GM08714 (cell line): ENCODE measurements at regions not wholly inside any gene's neighbourhood (a gene's known extent, or its start where the extent isn't known, plus 50 kb on each side); places are given as distances from the start of the nearest gene placed in this dataset.

Experiments used
- H3K4me3 ChIP-seq: fragments of 200-500 bp; sonication (Bioruptor generic); 2 replicates; pipeline ENCODE4 v1.5.1; 2014; ENCODE audit warnings: mild to moderate bottlenecking, low read length, inconsistent platforms
- ZNF274 ChIP-seq: IDR thresholded peaks from 2 replicates; pipeline ENCODE4 v1.6.1; 2012; ENCODE audit warnings: mild to moderate bottlenecking, low read depth, low read length

GRCh38 chr1:221457685-221458446, 284.0 kb downstream of the DUSP10 start:
- no peak for TF ChIP-seq ZNF274
- H3K4me3 ChIP-seq, result no peak overlapping the region

GRCh38 chr1:221458447-221459156, 283.3 kb downstream of the DUSP10 start:
- no peak for TF ChIP-seq ZNF274
- H3K4me3 ChIP-seq, result no peak overlapping the region

- no peak overlapping the region for H3K4me3 ChIP-seq
- no peak for TF ChIP-seq ZNF274
Measured at GRCh38 chr1:221459558-221459957, 282.3 kb downstream of the DUSP10 start.

GRCh38 chr1:221462345-221462744, 279.5 kb downstream of the DUSP10 start:
- no peak for TF ChIP-seq ZNF274

GRCh38 chr1:221468546-221468945, 273.3 kb downstream of the DUSP10 start:
- no peak overlapping the region for H3K4me3 ChIP-seq
- no peak for TF ChIP-seq ZNF274

More at GRCh38 chr1:221462345-221462744, 279.5 kb downstream of the DUSP10 start:
- no peak overlapping the region for H3K4me3 ChIP-seq

DNA sequence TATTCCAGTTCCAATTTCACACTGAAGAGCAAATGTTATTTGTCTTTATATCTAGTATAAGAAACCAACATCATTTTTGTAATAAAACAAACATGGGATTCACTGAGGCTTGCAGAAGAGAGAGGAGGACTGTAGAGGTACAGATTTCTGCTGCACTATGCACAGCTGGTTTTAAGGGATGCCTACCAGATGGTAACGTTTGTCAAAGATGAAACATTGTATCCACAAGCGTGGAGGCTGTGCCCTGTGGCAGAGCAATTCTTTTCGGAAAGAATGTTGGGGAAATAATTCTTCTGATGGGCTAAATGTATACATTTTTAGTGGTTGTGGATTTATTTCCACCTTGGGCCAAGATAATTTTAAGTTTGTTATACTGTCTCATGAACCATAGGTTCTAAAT, 272.4 kb downstream of the DUSP10 start:
- no peak overlapping the region for H3K4me3 ChIP-seq
- no peak for TF ChIP-seq ZNF274

GRCh38 chr1:221470000-221470698, 271.7 kb downstream of the DUSP10 start:
- TF ChIP-seq ZNF274, result no peak
- H3K4me3 ChIP-seq, result no peak overlapping the region

- TF ChIP-seq ZNF274, result no peak
Measured at GRCh38 chr1:221473411-221473810, 268.5 kb downstream of the DUSP10 start.

GRCh38 chr1:221477252-221477651, 264.6 kb downstream of the DUSP10 start:
- H3K4me3 ChIP-seq, result no peak overlapping the region
- TF ChIP-seq ZNF274, result no peak

More at GRCh38 chr1:221473411-221473810, 268.5 kb downstream of the DUSP10 start:
- no peak overlapping the region for H3K4me3 ChIP-seq

DNA sequence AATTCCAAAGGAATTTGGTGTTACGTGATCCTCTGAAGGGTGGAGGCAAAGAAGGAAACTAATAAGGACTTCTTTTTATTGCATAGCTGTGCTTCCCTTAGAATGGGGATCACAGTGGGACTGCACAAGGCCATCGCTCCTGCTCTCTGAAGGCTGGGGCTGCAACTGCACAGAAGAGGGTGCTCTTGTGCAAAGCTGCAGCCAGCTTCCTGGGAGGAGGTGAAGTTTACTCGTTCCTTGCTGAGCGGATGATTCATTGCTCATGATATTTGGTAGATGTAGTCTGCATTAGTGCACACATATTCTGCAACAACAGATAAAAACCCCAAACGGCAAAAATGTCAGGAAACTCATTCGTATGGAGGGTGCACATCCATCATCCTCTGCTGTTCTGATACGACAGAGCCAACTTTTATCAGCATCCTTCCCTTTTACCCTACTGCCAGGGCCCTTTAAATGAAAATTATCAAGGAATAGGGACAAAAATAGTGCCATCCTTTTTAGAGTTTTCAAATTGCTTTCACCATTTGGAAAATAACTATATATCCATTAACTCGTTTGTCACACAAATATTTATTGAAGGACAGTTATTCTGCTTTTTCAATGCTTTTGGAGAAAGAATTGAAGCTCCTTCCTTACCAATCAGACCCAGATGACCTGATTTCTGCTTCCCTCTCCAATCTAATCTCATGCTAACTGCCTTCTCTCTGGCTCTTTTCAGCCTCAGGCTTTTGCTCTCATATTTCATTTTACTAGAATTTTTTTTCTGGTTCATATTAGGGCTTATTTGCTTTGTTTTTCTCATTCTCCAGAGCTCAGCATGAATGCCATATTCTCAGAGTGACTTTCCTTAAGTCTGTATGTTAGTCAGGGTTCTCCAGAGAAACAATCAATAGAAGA, 263.6 kb downstream of the DUSP10 start:
- H3K4me3 ChIP-seq, result no peak overlapping the region
- no peak for TF ChIP-seq ZNF274

DNA sequence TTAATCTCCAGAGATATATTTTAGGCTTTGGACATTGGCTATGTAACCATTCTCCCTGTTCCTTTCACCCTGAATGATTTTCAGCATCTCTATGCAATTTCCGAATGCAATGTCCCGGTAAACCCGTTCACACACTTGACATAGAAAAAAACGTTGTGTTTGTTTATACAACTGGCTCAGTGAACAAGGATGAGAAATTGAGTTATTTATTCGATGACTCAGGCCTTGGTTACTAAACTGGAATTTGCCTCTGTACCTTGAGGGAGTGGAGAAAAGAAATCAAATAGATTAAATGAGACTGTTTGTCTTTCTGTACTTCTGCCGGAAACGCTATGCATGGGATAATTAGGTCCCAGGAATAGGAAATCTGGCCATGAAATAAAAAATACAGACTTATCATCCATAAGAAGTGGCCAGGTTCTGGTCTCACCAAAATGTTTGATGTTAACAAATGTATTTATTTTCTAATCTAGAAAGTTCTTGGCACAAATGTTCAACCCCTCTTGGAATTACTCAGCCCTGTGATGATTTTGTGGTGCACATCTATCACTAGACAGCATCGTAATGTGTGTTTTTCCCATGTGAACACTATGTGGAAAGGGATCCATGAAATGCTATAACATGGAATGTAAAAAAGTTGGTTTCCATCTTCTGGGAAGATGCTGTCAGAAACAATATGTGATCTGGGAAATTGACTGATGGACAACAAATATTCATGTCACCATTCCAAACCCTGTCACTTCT, 253.9 kb downstream of the DUSP10 start:
- no peak for TF ChIP-seq ZNF274
- no peak overlapping the region for H3K4me3 ChIP-seq

DNA sequence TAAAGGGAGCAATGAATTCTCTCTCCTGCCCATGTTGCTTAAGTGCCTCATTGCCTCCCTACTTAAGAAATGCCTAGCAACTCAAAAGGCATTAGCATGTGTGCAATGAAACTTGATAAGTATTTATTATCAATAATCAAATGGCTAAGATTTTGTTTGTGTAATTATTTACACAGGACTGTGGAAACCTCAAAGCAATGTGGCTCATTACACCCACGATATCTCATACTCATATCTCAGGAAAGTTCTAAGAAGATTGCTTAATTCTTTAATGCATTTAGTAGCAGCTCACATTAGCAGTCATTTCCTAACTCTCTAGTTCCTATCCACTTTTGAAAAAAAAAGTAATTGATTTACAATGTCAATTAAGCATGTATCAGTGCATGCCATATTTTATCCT, 253.3 kb downstream of the DUSP10 start:
- no peak for TF ChIP-seq ZNF274
- H3K4me3 ChIP-seq, result no peak overlapping the region

- no peak overlapping the region for H3K4me3 ChIP-seq
- no peak for TF ChIP-seq ZNF274
Measured at GRCh38 chr1:221494670-221495069, 247.2 kb downstream of the DUSP10 start.
